ENCODE measurements at regions not wholly inside any gene's neighbourhood (a gene's known extent, or its start where the extent isn't known, plus 50 kb on each side); places are given as distances from the start of the nearest gene placed in this dataset.

DNA sequence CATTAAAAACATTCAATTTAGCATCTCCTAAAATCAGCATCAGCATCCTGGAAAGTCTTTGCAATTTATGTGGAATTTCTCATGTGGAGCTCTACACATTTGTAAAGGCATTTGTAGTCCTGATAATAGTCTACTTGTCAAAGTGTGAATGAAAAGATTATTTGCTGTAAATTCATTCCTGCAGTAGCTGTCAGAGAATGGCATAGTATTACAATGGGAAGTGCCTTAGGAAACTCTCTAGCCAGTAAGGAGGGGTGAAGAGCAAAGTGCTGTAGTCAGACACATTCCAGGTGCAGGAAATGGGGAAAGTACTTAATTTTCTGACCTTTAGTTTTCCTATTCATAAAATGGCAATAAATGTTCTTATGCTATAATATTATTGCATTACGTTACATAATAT is 627.9 kb downstream of the KCTD16 start:
- H3K27me3 Mint-ChIP-seq (ENCODE audit: unreplicated experiment): no peaks in the 10 kb centered on the region
- H3K4me1 Mint-ChIP-seq (ENCODE audit: unreplicated experiment): peaks cover 24% of the 10 kb centered on the region
- TF ChIP-seq, protein P1, sequence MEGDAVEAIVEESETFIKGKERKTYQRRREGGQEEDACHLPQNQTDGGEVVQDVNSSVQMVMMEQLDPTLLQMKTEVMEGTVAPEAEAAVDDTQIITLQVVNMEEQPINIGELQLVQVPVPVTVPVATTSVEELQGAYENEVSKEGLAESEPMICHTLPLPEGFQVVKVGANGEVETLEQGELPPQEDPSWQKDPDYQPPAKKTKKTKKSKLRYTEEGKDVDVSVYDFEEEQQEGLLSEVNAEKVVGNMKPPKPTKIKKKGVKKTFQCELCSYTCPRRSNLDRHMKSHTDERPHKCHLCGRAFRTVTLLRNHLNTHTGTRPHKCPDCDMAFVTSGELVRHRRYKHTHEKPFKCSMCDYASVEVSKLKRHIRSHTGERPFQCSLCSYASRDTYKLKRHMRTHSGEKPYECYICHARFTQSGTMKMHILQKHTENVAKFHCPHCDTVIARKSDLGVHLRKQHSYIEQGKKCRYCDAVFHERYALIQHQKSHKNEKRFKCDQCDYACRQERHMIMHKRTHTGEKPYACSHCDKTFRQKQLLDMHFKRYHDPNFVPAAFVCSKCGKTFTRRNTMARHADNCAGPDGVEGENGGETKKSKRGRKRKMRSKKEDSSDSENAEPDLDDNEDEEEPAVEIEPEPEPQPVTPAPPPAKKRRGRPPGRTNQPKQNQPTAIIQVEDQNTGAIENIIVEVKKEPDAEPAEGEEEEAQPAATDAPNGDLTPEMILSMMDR (IDR thresholded peaks at IDR 0.05; ENCODE audit: unreplicated experiment): no peak
- no peaks in the 10 kb centered on the region for H3K9me3 Mint-ChIP-seq (ENCODE audit: unreplicated experiment)
- H3K36me3 Mint-ChIP-seq (ENCODE audit: low read depth, unreplicated experiment): no peaks in the 10 kb centered on the region
- DNase-seq (ENCODE audit: low spot score): no peak
- no peak overlapping the region for H3K4me3 Mint-ChIP-seq (ENCODE audit: unreplicated experiment)
- H3K27ac Mint-ChIP-seq (ENCODE audit: unreplicated experiment): no peak overlapping the region

DNA sequence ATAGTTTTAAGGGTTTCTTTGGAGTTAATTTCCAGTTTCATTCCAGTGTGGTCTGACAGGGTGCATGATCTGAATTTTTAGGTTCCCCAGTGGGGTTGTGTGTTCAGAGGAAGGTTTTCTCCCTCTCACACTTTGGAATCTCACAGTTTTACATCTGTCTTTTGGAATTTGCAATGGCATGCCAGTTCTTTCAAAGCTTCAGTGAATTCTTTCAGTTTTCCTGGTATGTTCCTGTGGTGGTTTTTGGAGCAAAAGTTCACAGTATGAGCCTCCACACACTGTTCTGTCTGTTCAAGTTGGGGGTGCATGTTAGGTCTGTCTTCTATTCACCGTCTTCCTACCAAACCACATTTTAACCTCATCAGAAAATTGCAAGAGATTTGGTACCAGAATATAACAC is 624.2 kb downstream of the KCTD16 start:
- Mint-ChIP-seq H3K27ac (ENCODE audit: unreplicated experiment) (no peak overlapping the region), H3K27me3 (ENCODE audit: unreplicated experiment) (no peaks in the 10 kb centered on the region), H3K9me3 (ENCODE audit: unreplicated experiment) (no peaks in the 10 kb centered on the region), H3K36me3 (ENCODE audit: low read depth, unreplicated experiment) (no peaks in the 10 kb centered on the region), H3K4me1 (ENCODE audit: unreplicated experiment) (peaks cover 24% of the 10 kb centered on the region), H3K4me3 (ENCODE audit: unreplicated experiment) (no peak overlapping the region)
- no peak for DNase-seq (ENCODE audit: low spot score)
- TF ChIP-seq, protein P1 (IDR thresholded peaks at IDR 0.05; ENCODE audit: unreplicated experiment): no peak

DNA sequence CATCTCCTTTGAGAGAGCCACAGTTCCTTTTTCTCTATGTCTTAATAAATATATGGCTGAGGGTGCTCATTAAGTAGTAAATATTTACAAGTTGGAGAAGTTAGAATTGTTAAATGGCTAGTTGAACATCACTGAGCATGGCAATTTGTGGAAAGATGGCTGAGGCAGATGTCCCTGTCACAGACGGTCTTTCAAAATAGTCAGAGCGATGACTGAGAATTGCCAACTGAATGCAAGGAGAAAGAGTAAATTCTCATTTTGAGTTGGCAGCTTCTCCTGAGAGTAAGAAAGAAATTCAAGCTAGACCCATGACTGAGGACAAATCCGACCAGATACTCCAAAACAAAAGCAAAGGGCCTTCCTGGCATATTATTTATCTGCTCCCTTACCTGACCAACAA is 617.9 kb downstream of the KCTD16 start:
- H3K4me1 Mint-ChIP-seq (ENCODE audit: unreplicated experiment): no peaks in the 10 kb centered on the region
- DNase-seq (ENCODE audit: low spot score): no peak

DNA sequence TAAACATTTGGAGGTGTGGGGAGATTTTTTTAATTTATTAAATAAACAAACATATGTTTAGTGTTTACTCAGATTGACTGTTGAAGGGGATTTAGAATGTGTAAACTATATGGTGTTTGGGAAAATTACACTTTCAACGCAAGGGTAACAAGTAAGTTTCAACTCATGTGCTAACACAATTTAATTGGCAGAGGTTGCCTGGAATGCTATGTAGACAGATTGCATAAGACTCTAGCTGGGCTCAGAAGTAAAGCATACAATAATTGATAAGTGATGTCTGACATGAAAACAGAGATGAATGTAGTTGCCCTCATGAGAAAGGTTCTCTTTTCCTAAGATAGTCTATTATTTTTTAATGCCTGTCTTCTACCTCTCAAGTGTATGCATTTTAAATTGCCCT is 617.4 kb downstream of the KCTD16 start:
- Mint-ChIP-seq H3K4me3 (ENCODE audit: unreplicated experiment) (no peak overlapping the region), H3K36me3 (ENCODE audit: low read depth, unreplicated experiment) (no peaks in the 10 kb centered on the region), H3K27ac (ENCODE audit: unreplicated experiment) (no peak overlapping the region), H3K4me1 (ENCODE audit: unreplicated experiment) (no peaks in the 10 kb centered on the region), H3K27me3 (ENCODE audit: unreplicated experiment) (no peaks in the 10 kb centered on the region), H3K9me3 (ENCODE audit: unreplicated experiment) (no peaks in the 10 kb centered on the region)
- no peak for DNase-seq (ENCODE audit: low spot score)
- TF ChIP-seq, protein P1 (IDR thresholded peaks at IDR 0.05; ENCODE audit: unreplicated experiment): no peak

More for the DNA sequence above, 617.9 kb downstream of the KCTD16 start:
- TF ChIP-seq, protein P1 (IDR thresholded peaks at IDR 0.05; ENCODE audit: unreplicated experiment): no peak
- H3K9me3 Mint-ChIP-seq (ENCODE audit: unreplicated experiment): no peaks in the 10 kb centered on the region
- H3K27me3 Mint-ChIP-seq (ENCODE audit: unreplicated experiment): no peaks in the 10 kb centered on the region
- no peak overlapping the region for H3K27ac Mint-ChIP-seq (ENCODE audit: unreplicated experiment)
- H3K4me3 Mint-ChIP-seq (ENCODE audit: unreplicated experiment): no peak overlapping the region
- H3K36me3 Mint-ChIP-seq (ENCODE audit: low read depth, unreplicated experiment): no peaks in the 10 kb centered on the region

DNA sequence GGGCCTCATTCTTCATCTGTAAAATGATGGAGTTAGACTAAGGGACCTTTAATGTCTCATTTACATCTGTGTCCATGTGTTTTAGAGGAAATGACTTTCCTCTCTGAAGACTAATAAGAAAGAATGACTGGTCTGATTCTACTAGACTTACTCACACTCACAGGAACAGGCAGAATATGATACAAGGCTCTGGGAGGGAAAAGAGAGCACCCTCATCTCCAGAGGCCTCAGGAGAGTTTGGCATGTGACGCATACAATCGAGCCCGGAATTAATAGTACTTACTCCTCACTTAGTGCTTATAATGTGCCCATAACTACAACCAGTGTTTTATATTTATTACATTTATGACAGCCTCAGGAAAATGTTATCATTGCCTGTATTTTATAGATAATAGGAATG is 608.7 kb downstream of the KCTD16 start:
- Mint-ChIP-seq H3K36me3 (ENCODE audit: low read depth, unreplicated experiment) (no peaks in the 10 kb centered on the region), H3K9me3 (ENCODE audit: unreplicated experiment) (no peaks in the 10 kb centered on the region), H3K27me3 (ENCODE audit: unreplicated experiment) (no peaks in the 10 kb centered on the region), H3K4me1 (ENCODE audit: unreplicated experiment) (no peaks in the 10 kb centered on the region), H3K4me3 (ENCODE audit: unreplicated experiment) (no peak overlapping the region), H3K27ac (ENCODE audit: unreplicated experiment) (no peak overlapping the region)
- TF ChIP-seq, protein P1 (IDR thresholded peaks at IDR 0.05; ENCODE audit: unreplicated experiment): no peak
- DNase-seq (ENCODE audit: low spot score): no peak
